Choroid plexus epithelial cell (primary cell): ENCODE measurements at regions not wholly inside any gene's neighbourhood (a gene's known extent, or its start where the extent isn't known, plus 50 kb on each side); places are given as distances from the start of the nearest gene placed in this dataset.

ENCODE experiments used
- DNase-seq: peaks from one replicate; pipeline ENCODE4 v3.0.0-alpha.2; 2010; ENCODE audit warnings: low read depth
- H3K4me3 ChIP-seq: 2 replicates; pipeline ENCODE4 v1.5.1; 2011; ENCODE audit warnings: low read depth, mild to moderate bottlenecking, control low read depth, low read length, moderate library complexity
- TF ChIP-seq, protein P1 (sequence below): conservative IDR thresholded peaks from 2 replicates; pipeline ENCODE4 v1.5.1; 2011; ENCODE audit warnings: low read depth, mild to moderate bottlenecking, control low read depth, inconsistent platforms, low read length, moderate library complexity

GRCh38 chr3:23041918-23042696, 161.0 kb upstream of the UBE2E2 start:
- TF ChIP-seq, protein P1, sequence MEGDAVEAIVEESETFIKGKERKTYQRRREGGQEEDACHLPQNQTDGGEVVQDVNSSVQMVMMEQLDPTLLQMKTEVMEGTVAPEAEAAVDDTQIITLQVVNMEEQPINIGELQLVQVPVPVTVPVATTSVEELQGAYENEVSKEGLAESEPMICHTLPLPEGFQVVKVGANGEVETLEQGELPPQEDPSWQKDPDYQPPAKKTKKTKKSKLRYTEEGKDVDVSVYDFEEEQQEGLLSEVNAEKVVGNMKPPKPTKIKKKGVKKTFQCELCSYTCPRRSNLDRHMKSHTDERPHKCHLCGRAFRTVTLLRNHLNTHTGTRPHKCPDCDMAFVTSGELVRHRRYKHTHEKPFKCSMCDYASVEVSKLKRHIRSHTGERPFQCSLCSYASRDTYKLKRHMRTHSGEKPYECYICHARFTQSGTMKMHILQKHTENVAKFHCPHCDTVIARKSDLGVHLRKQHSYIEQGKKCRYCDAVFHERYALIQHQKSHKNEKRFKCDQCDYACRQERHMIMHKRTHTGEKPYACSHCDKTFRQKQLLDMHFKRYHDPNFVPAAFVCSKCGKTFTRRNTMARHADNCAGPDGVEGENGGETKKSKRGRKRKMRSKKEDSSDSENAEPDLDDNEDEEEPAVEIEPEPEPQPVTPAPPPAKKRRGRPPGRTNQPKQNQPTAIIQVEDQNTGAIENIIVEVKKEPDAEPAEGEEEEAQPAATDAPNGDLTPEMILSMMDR, result no peak
- H3K4me3 ChIP-seq, result no peak overlapping the region
- DNase-seq, result peak; percentile 84

DNA sequence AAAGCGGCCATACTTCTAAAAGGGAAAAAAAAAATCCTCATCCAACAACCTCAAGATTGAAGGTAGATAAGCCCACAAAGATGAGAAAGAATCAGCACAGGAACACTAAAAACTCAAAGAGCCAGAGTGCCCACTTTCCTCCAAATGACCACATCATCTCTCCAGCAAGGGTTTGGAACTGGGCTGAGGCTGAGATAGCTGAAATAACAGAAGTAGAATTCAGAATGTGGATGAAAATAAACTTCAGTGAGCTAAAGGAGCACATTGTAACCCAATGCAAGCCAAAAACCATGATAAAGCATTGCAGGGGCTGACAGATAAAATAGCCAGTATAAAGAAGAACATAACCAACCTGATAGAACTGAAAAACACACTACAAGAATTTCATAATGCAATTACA, 158.7 kb upstream of the UBE2E2 start:
- H3K4me3 ChIP-seq, result no peak overlapping the region
- no peak for DNase-seq
- TF ChIP-seq, protein P1, result no peak

DNA sequence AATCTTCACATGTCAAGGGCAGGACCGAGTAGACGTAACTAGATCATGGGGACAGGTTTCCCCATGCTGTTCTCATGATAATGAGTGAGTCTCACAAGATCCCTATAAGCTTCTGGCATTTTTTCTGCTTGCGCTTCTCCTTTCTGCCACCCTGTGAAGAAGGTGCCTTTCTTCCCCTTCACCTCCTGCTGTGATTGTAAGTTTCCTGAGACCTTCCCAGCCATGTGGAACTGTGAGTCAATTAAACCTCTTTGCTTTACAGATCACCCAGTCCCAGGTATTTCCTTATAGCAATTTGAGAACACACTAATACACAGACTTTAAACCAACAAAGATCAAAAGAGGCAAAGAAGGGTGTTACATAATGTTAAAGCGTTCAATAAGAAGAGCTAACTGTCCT, 156.6 kb upstream of the UBE2E2 start:
- TF ChIP-seq, protein P1, result no peak
- DNase-seq, result no peak
- H3K4me3 ChIP-seq, result no peak overlapping the region

- no peak for DNase-seq
- no peak overlapping the region for H3K4me3 ChIP-seq
- TF ChIP-seq, protein P1, result no peak
Observed at GRCh38 chr3:23051240-23052140, 151.6 kb upstream of the UBE2E2 start.

DNA sequence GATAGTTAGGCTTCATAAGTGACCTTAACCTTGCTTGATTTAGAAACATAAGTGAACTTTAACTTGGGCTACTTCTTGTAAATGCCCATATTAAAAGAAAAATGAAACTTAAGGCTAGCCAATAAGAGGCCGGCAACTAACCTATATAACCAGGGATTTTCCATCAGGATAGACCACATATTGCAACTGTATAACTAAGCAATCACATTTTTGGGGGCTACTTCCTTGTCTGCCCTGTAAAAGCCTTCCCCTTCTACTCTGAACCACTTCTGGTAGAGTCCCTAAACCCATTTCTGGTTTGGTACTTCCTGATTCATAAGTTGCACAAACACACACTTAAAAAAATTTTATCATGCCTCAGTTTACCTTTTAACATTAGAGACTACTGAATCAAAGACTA, 150.9 kb upstream of the UBE2E2 start:
- DNase-seq, result no peak
- no peak overlapping the region for H3K4me3 ChIP-seq
- TF ChIP-seq, protein P1, result no peak

GRCh38 chr3:23052620-23053019, 150.5 kb upstream of the UBE2E2 start:
- TF ChIP-seq, protein P1, result peak; percentile 27
- peak; percentile 43 for DNase-seq
- no peak overlapping the region for H3K4me3 ChIP-seq
